Fibroblast of mammary gland (primary cell): ENCODE measurements at regions not wholly inside any gene's neighbourhood (a gene's known extent, or its start where the extent isn't known, plus 50 kb on each side); places are given as distances from the start of the nearest gene placed in this dataset.
A peak's percentile ranks its signal among the peaks of the same experiment; 100 is the strongest.

Experiments
- DNase-seq: peaks from one replicate; pipeline ENCODE4 v3.0.0-alpha.2; 2010; ENCODE audit warnings: low read depth
- H3K4me3 ChIP-seq: 2 replicates; pipeline ENCODE4 v1.5.1; 2011; ENCODE audit warnings: low read depth, mild to moderate bottlenecking, low read length, moderate library complexity; ENCODE audit not compliant: control insufficient read depth
- CTCF ChIP-seq: conservative IDR thresholded peaks from 2 replicates; pipeline ENCODE4 v1.5.1; 2011; ENCODE audit warnings: low read depth, low read length, inconsistent platforms; ENCODE audit not compliant: control insufficient read depth, insufficient read depth

GRCh38 chr2:65922794-65923193 lies 490.4 kb upstream of the SPRED2 start:
- peak; percentile 36 for DNase-seq

GRCh38 chr2:65922030-65922429 lies 489.6 kb upstream of the SPRED2 start:
- no peak overlapping the region for H3K4me3 ChIP-seq
- no peak for TF ChIP-seq CTCF
- DNase-seq: no peak

More at GRCh38 chr2:65922794-65923193, 490.4 kb upstream of the SPRED2 start:
- no peak overlapping the region for H3K4me3 ChIP-seq
- no peak for TF ChIP-seq CTCF

- no peak overlapping the region for H3K4me3 ChIP-seq
- TF ChIP-seq CTCF: no peak
- no peak for DNase-seq
Observed at GRCh38 chr2:65921116-65921515, 488.7 kb upstream of the SPRED2 start.

- TF ChIP-seq CTCF: no peak
Observed at GRCh38 chr2:65920659-65921058, 488.3 kb upstream of the SPRED2 start.

GRCh38 chr2:65919550-65920188 lies 487.3 kb upstream of the SPRED2 start:
- H3K4me3 ChIP-seq: no peak overlapping the region
- no peak for TF ChIP-seq CTCF
- DNase-seq: no peak

More at GRCh38 chr2:65920659-65921058, 488.3 kb upstream of the SPRED2 start:
- DNase-seq: no peak
- no peak overlapping the region for H3K4me3 ChIP-seq

- DNase-seq: no peak
- no peak overlapping the region for H3K4me3 ChIP-seq
- no peak for TF ChIP-seq CTCF
Observed at GRCh38 chr2:65918760-65919187, 486.4 kb upstream of the SPRED2 start.
